Brain microvascular endothelial cell (primary cell): ENCODE measurements at regions not wholly inside any gene's neighbourhood (a gene's known extent, or its start where the extent isn't known, plus 50 kb on each side); places are given as distances from the start of the nearest gene placed in this dataset.

Experiments used
- DNase-seq: peaks from one replicate; pipeline ENCODE4 v3.0.0-alpha.2; 2020
- H3K27ac ChIP-seq: fragments of 250-450 bp; sonication (Bioruptor Pico); 2 replicates; pipeline ENCODE4 v1.5.1; 2020; ENCODE audit warnings: mild to moderate bottlenecking, moderate library complexity
- H3K27me3 ChIP-seq: fragments of 250-450 bp; sonication (Bioruptor Pico); replicated peaks from 2 replicates; pipeline ENCODE4 v1.5.1; 2020; ENCODE audit warnings: mild to moderate bottlenecking
- H3K36me3 ChIP-seq: fragments of 250-450 bp; sonication (Bioruptor Pico); replicated peaks from 2 replicates; pipeline ENCODE4 v1.5.1; 2020; ENCODE audit warnings: mild to moderate bottlenecking
- H3K4me3 ChIP-seq: 2 replicates; pipeline ENCODE4 v1.5.1; 2011; ENCODE audit warnings: low read depth, mild to moderate bottlenecking, control low read depth, low read length, moderate library complexity
- CTCF ChIP-seq: IDR thresholded peaks from 2 replicates; pipeline ENCODE4 v1.5.1; 2011; ENCODE audit warnings: low read depth, mild to moderate bottlenecking, moderate library complexity, low read length, control low read depth, inconsistent platforms; ENCODE audit errors: missing control alignments
- in situ Hi-C: cut with HindIII; loops from 2 replicates; pipeline ENCODE4 v1.10.0; 2017; ENCODE audit warnings: low sequenced_read_pairs, low pct_ligation_motif_present

GRCh38 chr5:171667341-171668096, 118.1 kb upstream of the SMIM23 start:
- in situ Hi-C loops, result no loop called here
- peak overlapping the region; percentile 23 for H3K27ac ChIP-seq
- H3K27me3 ChIP-seq, result no peaks in the 10 kb centered on the region
- DNase-seq, result peak; percentile 84
- peak; percentile 42 for TF ChIP-seq CTCF
- H3K36me3 ChIP-seq, result no peaks in the 10 kb centered on the region
- peak overlapping the region; percentile 24 for H3K4me3 ChIP-seq

- peak overlapping the region; percentile 23 for H3K27ac ChIP-seq
- H3K27me3 ChIP-seq, result no peaks in the 10 kb centered on the region
- TF ChIP-seq CTCF, result no peak
- H3K36me3 ChIP-seq, result no peaks in the 10 kb centered on the region
- peak overlapping the region; percentile 24 for H3K4me3 ChIP-seq
- in situ Hi-C loops, result no loop called here
- no peak for DNase-seq
Observed at GRCh38 chr5:171668097-171668412, 117.6 kb upstream of the SMIM23 start.

GRCh38 chr5:171669571-171669970, 116.0 kb upstream of the SMIM23 start:
- no peak overlapping the region for H3K27ac ChIP-seq
- no peaks in the 10 kb centered on the region for H3K36me3 ChIP-seq
- DNase-seq, result no peak
- H3K4me3 ChIP-seq, result no peak overlapping the region
- no peaks in the 10 kb centered on the region for H3K27me3 ChIP-seq
- in situ Hi-C loops, result no loop called here
- TF ChIP-seq CTCF, result no peak

- TF ChIP-seq CTCF, result no peak
- Histone ChIP-seq H3K27me3 (no peaks in the 10 kb centered on the region), H3K36me3 (no peaks in the 10 kb centered on the region), H3K27ac (no peak overlapping the region), H3K4me3 (no peak overlapping the region)
- in situ Hi-C loops, result no loop called here
- DNase-seq, result no peak
Observed at GRCh38 chr5:171672556-171672955, 113.1 kb upstream of the SMIM23 start.

GRCh38 chr5:171673328-171673727, 112.3 kb upstream of the SMIM23 start:
- in situ Hi-C loops, result no loop called here
- no peaks in the 10 kb centered on the region for H3K36me3 ChIP-seq
- H3K27ac ChIP-seq, result no peak overlapping the region
- no peak for DNase-seq
- no peak overlapping the region for H3K4me3 ChIP-seq
- no peaks in the 10 kb centered on the region for H3K27me3 ChIP-seq
- TF ChIP-seq CTCF, result no peak

GRCh38 chr5:171673840-171674239, 111.8 kb upstream of the SMIM23 start:
- Histone ChIP-seq H3K27me3 (no peaks in the 10 kb centered on the region), H3K4me3 (no peak overlapping the region), H3K27ac (no peak overlapping the region), H3K36me3 (no peaks in the 10 kb centered on the region)
- in situ Hi-C loops, result no loop called here
- TF ChIP-seq CTCF, result no peak
- no peak for DNase-seq
